GM18873 (cell line): ENCODE measurements at regions not wholly inside any gene's neighbourhood (a gene's known extent, or its start where the extent isn't known, plus 50 kb on each side); places are given as distances from the start of the nearest gene placed in this dataset.

Experiments
- ATAC-seq: cut with Tn5 transposase; IDR thresholded peaks from one replicate; pipeline ENCODE4 v1.9.1; 2021; ENCODE audit warnings: mild to moderate bottlenecking, moderate library complexity, moderate number of reproducible peaks; ENCODE audit not compliant: unreplicated experiment, low FRiP score

- no peak for ATAC-seq
These were observed 659.2 kb upstream of the SOX9 start for GRCh38 chr17:71461498-71462169.

- ATAC-seq: no peak
These were observed 656.6 kb upstream of the SOX9 start for GRCh38 chr17:71464241-71464640.

- ATAC-seq: no peak
These were observed 656.1 kb upstream of the SOX9 start for GRCh38 chr17:71464751-71465150.

DNA sequence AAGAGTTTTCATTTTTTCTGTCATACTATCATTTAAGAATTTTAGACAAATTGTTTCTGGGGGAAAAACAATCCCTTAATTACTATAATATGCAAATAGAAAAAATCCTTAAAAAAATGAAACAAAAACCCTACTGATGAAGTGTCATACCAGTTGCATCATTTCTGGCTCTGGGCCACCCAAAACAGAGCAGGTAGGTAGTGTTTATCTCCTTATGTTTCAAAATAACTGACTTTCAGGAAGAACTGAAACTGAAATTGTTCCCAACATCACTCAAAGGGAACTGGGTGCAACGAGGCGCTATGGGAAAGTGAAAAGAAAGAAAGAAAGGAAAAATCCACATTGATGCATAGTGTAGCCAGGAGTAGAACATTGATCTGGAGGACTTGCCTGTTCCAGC lies 653.1 kb upstream of the SOX9 start:
- no peak for ATAC-seq

DNA sequence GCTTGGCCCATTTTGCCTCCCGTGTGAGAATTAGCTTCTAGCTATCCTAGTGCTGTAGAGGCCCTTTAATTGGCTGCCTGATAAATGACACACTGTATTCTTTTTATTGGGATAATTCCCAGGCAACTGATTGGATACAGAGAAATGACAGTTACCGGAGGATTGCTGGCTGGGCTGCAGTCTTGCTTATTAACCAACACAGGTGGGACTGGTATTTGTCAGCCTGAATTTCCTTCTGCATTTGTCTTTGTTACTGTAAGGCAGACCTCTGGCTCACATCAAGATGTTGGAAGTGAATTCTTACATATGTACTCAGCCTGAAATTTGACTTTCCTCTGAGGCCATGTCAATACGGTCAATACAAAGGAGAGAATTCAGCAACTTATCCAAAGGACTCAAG lies 650.8 kb upstream of the SOX9 start:
- no peak for ATAC-seq

GRCh38 chr17:71472809-71473789 lies 647.7 kb upstream of the SOX9 start:
- ATAC-seq: no peak

DNA sequence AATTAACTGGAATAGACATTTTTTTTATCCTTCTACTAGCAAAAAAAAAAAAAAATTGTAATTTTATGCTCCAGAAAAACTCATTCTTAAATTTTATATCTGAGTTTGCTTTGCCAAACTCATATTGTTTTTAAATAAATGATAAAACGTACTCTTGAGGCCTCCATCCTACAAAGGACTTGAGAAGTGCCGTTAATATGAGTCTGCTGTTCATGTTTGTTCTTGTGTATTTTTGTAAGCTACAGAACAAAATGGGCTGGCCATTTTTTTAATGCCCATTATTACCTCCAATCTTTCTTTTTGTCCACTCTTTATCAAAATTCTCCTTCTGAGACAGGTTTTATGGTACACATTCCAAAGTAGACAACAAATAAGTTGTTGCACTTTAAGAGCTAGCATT lies 643.5 kb upstream of the SOX9 start:
- ATAC-seq: no peak

DNA sequence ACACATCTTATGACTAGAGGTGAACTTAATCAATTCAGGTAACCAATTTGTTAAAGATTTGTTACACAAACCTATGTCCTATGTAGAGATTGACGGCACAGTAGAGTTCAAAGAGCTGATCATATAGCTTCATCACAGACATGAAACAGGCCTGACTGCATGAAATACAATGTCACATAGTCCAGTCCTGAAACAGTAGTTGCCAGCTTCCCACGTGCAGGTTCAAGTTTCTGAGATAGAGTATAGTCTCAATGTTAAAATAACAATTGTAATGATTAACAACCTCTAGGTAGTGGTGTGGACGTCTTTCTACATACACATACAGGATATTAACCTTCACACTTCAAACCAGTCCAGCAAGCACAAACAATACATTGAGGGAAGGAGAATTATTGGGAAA lies 640.7 kb upstream of the SOX9 start:
- ATAC-seq: no peak

DNA sequence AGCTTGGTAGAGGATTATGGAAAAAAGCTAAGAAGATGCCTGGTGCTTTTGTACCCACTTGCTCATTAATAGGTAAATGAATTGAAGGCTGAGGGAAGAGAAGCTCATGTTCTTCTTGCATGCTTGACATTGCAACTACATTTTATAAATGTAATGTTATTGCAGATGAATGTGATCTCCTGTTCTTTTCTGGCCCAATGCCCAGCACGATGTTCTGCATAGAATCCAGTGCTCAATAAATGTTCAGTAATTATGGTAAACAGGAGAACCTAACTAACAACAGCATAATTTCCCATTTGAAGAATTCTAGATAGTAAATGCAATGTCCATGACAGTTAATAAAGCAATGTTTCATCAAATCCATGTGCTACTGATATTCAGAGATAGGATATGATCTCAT lies 638.2 kb upstream of the SOX9 start:
- no peak for ATAC-seq

DNA sequence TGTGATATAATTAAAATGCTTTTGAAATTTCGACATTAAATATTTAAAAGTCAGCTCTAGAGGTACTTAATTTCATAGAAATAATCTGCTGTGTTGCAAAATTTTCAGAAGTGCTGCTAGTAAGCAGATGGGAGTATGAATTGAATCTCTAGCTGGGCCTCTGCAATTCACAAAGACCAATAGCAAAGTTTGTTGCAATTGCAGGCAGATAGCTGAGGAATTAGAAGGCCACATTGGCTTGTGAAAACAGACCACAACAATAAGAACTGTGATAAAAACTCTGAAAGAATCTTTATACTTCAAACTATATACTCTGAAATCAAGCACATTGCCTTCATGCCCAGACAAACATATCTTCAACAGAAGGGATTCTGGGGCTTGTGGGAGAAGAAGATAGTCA lies 636.3 kb upstream of the SOX9 start:
- no peak for ATAC-seq

- ATAC-seq: no peak
These were observed 635.4 kb upstream of the SOX9 start for GRCh38 chr17:71485426-71485825.

DNA sequence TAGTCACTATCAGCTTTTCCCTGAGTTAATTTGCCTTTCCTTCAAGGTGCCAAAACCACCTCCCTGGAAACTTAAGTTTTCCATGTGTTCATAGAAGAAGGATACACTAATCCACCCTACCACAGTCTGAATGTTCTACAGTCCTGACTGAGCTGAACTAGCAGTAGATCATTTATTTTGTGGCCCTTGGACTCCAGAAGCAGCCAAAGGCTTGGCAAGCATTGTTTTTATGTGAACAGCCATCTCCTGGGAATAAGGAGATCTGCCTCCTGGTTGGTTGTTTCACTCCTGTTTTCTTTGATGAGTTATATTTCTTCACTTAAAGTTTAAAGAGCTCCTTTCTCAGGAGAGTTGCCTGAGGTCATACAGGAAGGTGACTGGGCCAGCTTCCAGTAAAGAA lies 634.6 kb upstream of the SOX9 start:
- ATAC-seq: no peak

- ATAC-seq: no peak
These were observed 632.0 kb upstream of the SOX9 start for GRCh38 chr17:71488851-71489250.

DNA sequence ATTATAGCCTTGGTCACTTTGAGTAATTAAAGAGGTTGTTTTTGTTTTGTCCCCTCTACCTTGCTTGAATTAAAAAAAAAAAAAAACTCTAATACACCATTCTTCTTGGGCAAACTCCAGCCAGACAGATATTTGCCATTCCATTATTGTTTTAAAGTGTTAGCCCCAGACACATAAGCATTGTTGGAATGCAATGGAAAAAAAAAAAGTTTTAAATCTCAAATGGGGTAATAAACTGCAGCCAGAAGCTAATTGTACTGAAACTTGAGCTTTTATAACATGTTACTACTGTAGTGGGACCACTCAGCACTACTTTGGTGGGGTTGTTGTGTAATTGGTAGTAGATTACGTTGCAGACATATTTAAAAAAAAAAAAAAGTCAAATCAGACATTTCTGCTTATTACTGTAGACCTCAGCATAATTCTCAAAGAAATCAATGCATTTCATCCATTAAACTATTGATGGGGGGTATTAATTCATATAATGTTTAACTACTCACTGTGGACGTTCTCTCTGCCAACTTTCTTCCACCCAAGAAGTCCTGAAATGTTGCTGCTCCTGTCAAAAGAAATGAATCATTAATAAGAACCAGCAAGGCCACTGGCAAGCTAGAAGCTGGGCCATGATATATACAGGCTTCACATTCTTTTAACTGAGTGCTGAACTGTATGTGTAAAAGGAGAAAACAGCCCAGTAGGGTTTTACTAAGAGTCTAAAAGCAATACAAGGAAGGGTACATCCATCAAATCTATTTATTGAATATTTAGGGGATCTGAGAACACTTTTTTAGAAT lies 626.6 kb upstream of the SOX9 start:
- ATAC-seq: no peak

DNA sequence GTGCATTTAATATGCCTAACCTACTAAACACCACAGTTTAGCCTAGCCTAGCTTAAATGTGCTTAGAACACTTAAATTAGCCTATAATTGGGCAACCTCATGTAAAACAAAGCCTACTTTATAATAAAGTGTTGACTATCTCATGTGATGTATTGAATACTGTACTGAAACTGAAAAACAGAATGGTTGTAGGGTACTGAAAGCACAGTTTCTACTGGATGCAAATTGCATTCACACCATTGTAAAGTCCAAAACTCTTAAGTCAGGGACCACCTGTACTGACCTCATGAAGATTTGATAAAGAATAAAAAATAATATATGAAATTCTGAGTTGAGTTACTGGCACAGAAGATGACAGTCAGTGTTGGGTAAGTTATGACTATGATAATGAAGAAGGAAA lies 625.4 kb upstream of the SOX9 start:
- no peak for ATAC-seq

GRCh38 chr17:71496552-71496951 lies 624.3 kb upstream of the SOX9 start:
- no peak for ATAC-seq

DNA sequence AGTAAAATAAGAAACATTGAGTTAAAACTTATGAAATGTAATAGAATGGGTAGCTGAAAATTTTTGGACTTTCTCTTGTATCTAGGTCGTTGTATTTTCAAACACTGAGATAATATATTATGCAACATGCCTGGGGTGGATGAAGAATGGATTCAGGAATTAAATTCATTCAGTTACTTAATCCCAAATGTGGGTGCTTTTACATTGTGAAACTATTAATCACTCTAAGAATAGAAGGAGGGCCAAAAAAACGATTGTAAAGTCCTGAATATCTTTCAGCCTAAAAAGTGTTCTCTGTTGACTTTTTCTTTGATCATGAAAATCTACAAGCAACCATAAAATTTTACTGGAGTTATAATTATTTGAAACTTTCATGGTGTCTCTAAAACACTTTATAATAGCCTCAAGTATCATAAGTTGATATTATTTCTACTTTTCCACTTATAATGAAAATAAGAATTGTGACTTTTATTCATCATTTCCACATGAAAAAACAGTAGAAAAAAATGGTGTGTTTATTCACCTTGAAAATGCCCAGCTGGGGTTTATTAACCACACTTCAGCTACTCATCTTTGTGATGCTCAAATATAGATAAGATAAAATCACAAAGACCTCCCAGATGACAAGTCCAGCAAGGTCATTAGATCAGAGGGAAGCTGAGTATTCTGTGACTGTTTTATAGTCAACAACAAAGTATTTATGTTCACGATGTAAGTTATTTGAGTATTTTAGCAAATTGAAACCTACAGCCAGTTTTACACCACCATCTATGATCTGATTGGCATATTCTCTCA lies 619.9 kb upstream of the SOX9 start:
- ATAC-seq: no peak

- no peak for ATAC-seq
These were observed 619.1 kb upstream of the SOX9 start for GRCh38 chr17:71501711-71502110.

DNA sequence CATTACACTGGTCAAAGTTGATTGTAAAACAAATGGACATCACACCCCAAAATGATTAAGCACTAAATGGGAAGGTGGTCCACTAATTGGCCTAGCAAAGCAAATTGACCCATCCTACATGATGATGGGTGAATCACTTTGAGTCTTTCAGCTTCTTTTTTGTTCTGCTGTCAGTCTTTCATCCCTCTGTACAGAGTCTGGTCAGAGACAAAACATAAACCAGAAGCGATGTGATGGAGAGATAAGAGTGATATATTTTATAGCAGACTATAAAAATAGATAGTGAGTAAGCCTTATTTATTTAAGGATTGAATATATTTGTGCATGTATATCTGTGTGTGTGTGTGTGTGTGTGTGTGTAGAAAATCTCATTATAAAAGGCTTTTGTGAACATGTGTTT lies 618.4 kb upstream of the SOX9 start:
- no peak for ATAC-seq

GRCh38 chr17:71503710-71504465 lies 616.9 kb upstream of the SOX9 start:
- ATAC-seq: no peak
